Caco-2 (cell line): ENCODE measurements at regions not wholly inside any gene's neighbourhood (a gene's known extent, or its start where the extent isn't known, plus 50 kb on each side); places are given as distances from the start of the nearest gene placed in this dataset.

ENCODE experiments used
- BruUV-seq: library from RNA; stranded (reverse); fragments of 400-500 nt; replicated peaks from 2 replicates; lab custom pipeline; 2021; lab: Mats Ljungman, UMichigan
- CTCF ChIA-PET: fragments of 300-600 bp; sonication (Branson Sonifier 250); formaldehyde crosslinking; loops from one replicate; lab custom pipeline; 2022; ENCODE audit warnings: antibody characterized with exemption; lab: Charles Lee
- POLR2A ChIA-PET: fragments of 300-600 bp; sonication (Branson Sonifier 250); formaldehyde crosslinking; loops from one replicate; lab custom pipeline; 2022; ENCODE audit warnings: antibody characterized with exemption; lab: Charles Lee
- DNase-seq, 2 experiments: peaks; one replicate each; pipeline versions ENCODE4 v3.0.0 to v3.0.0-alpha.2; 2020 to 2022
- H3K27me3 ChIP-seq: replicated peaks from 2 replicates; pipeline ENCODE4 v1.6.0; 2011; ENCODE audit warnings: low read length; ENCODE audit not compliant: control insufficient read depth, insufficient read depth
- H3K36me3 ChIP-seq: 2 replicates; pipeline ENCODE4 v1.5.1; 2011; ENCODE audit warnings: low read length; ENCODE audit not compliant: control insufficient read depth, insufficient read depth
- H3K4me1 ChIP-seq: fragments of 250-450 bp; sonication (Bioruptor Pico); 2 replicates; pipeline ENCODE4 v1.5.1; 2020; ENCODE audit warnings: mild to moderate bottlenecking
- H3K4me3 ChIP-seq: 2 replicates; pipeline ENCODE4 v1.5.1; 2011; ENCODE audit warnings: low read depth, mild to moderate bottlenecking, control low read depth, low read length
- H3K9me3 ChIP-seq: fragments of 250-450 bp; sonication (Bioruptor Pico); 2 replicates; pipeline ENCODE4 v1.5.1; 2020; ENCODE audit warnings: mild to moderate bottlenecking, moderate library complexity
- H3K27ac Mint-ChIP-seq: one replicate; pipeline ENCODE4 v1.8.0; 2022; ENCODE audit warnings: mixed read lengths; ENCODE audit not compliant: unreplicated experiment
- H3K27me3 Mint-ChIP-seq: one replicate; pipeline ENCODE4 v1.8.0; 2022; ENCODE audit warnings: mixed read lengths; ENCODE audit not compliant: insufficient read depth, unreplicated experiment
- H3K36me3 Mint-ChIP-seq: one replicate; pipeline ENCODE4 v1.8.0; 2022; ENCODE audit warnings: mild to moderate bottlenecking, mixed read lengths; ENCODE audit not compliant: insufficient read depth, unreplicated experiment
- H3K4me1 Mint-ChIP-seq: one replicate; pipeline ENCODE4 v1.8.0; 2022; ENCODE audit warnings: low read depth, mixed read lengths; ENCODE audit not compliant: unreplicated experiment
- H3K4me3 Mint-ChIP-seq: one replicate; pipeline ENCODE4 v1.8.0; 2022; ENCODE audit warnings: mild to moderate bottlenecking, moderate library complexity, mixed read lengths; ENCODE audit not compliant: unreplicated experiment
- H3K9me3 Mint-ChIP-seq: one replicate; pipeline ENCODE4 v1.8.0; 2022; ENCODE audit warnings: mixed read lengths; ENCODE audit not compliant: unreplicated experiment
- intact Hi-C: fragments of 100-400 bp; cut with micrococcal nuclease; formaldehyde crosslinking; loops from one replicate; pipeline ENCODE4 v1.10.0; 2022; ENCODE audit not compliant: unreplicated experiment
- TF ChIP-seq, protein P1 (sequence below), 2 experiments: fragments of 200-600 bp in 1 of 2; IDR thresholded peaks; 1 replicate in 1 of 2; 2 replicates in 1 of 2; pipeline versions ENCODE4 v1.5.1 to v1.8.0; 2011 to 2022; ENCODE audit warnings: antibody characterized with exemption in 1 of 2, control low read depth in 1 of 2, inconsistent platforms in 1 of 2, low read depth in 1 of 2, low read length in 1 of 2, mild to moderate bottlenecking in 1 of 2, moderate library complexity in 1 of 2; ENCODE audit not compliant: insufficient read depth in 1 of 2, severe bottlenecking in 1 of 2, unreplicated experiment in 1 of 2

DNA sequence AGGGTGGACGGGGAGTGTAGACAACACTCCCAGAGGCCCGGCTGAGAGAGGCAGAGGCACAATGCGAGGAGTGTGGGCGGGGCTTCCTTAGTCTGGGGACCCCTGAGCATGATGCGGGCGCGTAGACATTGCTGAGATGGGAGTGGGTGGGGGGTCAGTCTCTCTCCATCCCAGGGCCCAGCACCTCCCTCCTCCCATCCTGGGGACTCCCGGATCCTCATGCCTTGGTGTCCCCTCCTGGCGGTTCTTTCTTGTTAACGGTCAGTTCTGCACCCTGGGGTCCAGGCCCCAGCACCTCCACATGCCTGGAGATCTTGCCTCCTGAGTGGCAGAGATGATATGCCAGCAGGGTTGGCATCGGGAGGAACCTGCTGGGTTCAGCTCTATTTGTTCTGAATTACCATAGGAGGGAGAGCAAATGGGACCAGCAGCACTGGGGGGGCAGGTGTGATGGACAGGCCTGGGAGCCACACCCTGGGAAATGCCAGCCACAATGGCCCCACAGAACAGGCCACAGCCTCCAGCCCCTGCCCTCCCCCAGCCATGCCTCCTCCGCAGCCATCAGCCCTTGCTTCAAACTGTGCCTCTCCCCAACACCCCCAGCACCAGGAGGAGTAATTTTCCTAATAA is 55.7 kb downstream of the RTL6 start:
- H3K4me3 Mint-ChIP-seq = no peak overlapping the region
- Histone ChIP-seq H3K9me3 (no peaks in the 10 kb centered on the region), H3K4me3 (no peak overlapping the region), H3K36me3 (no peaks in the 10 kb centered on the region), H3K27me3 (no peaks in the 10 kb centered on the region), H3K4me1 (no peaks in the 10 kb centered on the region)
- ChIA-PET POLR2A (no interaction called here), CTCF (no interaction called here)
- H3K36me3 Mint-ChIP-seq = no peaks in the 10 kb centered on the region
- no peaks in the 10 kb centered on the region for H3K4me1 Mint-ChIP-seq
- TF ChIP-seq, protein P1, sequence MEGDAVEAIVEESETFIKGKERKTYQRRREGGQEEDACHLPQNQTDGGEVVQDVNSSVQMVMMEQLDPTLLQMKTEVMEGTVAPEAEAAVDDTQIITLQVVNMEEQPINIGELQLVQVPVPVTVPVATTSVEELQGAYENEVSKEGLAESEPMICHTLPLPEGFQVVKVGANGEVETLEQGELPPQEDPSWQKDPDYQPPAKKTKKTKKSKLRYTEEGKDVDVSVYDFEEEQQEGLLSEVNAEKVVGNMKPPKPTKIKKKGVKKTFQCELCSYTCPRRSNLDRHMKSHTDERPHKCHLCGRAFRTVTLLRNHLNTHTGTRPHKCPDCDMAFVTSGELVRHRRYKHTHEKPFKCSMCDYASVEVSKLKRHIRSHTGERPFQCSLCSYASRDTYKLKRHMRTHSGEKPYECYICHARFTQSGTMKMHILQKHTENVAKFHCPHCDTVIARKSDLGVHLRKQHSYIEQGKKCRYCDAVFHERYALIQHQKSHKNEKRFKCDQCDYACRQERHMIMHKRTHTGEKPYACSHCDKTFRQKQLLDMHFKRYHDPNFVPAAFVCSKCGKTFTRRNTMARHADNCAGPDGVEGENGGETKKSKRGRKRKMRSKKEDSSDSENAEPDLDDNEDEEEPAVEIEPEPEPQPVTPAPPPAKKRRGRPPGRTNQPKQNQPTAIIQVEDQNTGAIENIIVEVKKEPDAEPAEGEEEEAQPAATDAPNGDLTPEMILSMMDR (IDR thresholded peaks at IDR 0.05; ENCODE audit: insufficient read depth in 1 of 2, low read depth in 1 of 2, low read length in 1 of 2, severe bottlenecking in 1 of 2, unreplicated experiment in 1 of 2) = no peak
- peaks cover 2% of the 10 kb centered on the region for H3K27me3 Mint-ChIP-seq
- BruUV-seq = no TSS peak
- H3K9me3 Mint-ChIP-seq = no peaks in the 10 kb centered on the region
- no peak overlapping the region for H3K27ac Mint-ChIP-seq
- no peak for DNase-seq
- intact Hi-C loops = loop anchor here (10.0 kb wide), 1 partner anchor 78 kb away; no protein-coding TSS in a partner anchor

DNA sequence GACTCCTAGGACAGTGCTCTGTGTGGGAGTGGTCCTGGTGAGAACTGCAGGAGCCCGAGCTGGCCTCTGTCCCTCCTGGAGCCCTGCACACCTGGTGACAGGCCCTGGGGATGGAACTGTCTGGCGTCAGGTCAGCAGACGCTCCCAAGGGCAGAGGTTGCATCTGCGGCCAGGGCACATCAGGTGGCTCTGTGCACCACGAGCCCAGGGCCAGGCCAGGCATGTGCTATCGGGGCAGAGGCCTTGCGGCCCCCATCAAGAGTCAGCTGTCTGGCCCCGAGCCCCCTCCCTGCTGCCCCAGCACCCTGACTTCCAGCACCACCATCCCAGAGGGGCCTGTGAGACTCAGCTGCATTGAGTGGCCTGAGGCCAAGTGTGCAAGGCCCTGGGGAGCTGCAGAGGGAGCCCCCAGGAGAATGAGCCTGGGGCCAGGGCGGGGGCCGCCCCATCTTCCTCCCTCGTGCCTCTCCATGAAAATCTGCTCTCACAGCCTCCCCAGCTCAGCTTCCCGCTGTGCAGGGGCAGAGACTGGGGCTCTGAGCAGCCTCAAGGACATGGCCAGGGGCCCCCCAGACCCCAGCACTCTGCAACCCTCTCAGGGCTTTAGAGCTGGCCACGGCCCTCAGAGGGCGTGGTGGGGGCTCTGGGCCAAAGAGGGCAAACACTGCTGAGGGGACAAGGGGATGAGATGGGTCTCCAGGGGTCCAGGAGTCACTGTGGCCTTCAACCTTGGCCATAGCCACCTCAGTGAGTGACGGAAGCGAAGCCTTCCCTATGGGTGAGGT is 56.4 kb downstream of the RTL6 start:
- POLR2A ChIA-PET = no interaction called here
- no TSS peak for BruUV-seq
- Mint-ChIP-seq H3K4me1 (no peaks in the 10 kb centered on the region), H3K27me3 (peaks cover 2% of the 10 kb centered on the region), H3K27ac (no peak overlapping the region), H3K9me3 (no peaks in the 10 kb centered on the region), H3K36me3 (no peaks in the 10 kb centered on the region), H3K4me3 (no peak overlapping the region)
- no peak overlapping the region for H3K4me3 ChIP-seq
- H3K36me3 ChIP-seq = no peaks in the 10 kb centered on the region
- CTCF ChIA-PET = no interaction called here
- no peak for DNase-seq
- no peaks in the 10 kb centered on the region for H3K4me1 ChIP-seq
- intact Hi-C loops = loop anchor here (10.0 kb wide), 1 partner anchor 77 kb away; no protein-coding TSS in a partner anchor
- H3K9me3 ChIP-seq = no peaks in the 10 kb centered on the region
- TF ChIP-seq, protein P1 (IDR thresholded peaks at IDR 0.05; ENCODE audit: insufficient read depth in 1 of 2, low read depth in 1 of 2, low read length in 1 of 2, severe bottlenecking in 1 of 2, unreplicated experiment in 1 of 2) = no peak
- H3K27me3 ChIP-seq = no peaks in the 10 kb centered on the region

DNA sequence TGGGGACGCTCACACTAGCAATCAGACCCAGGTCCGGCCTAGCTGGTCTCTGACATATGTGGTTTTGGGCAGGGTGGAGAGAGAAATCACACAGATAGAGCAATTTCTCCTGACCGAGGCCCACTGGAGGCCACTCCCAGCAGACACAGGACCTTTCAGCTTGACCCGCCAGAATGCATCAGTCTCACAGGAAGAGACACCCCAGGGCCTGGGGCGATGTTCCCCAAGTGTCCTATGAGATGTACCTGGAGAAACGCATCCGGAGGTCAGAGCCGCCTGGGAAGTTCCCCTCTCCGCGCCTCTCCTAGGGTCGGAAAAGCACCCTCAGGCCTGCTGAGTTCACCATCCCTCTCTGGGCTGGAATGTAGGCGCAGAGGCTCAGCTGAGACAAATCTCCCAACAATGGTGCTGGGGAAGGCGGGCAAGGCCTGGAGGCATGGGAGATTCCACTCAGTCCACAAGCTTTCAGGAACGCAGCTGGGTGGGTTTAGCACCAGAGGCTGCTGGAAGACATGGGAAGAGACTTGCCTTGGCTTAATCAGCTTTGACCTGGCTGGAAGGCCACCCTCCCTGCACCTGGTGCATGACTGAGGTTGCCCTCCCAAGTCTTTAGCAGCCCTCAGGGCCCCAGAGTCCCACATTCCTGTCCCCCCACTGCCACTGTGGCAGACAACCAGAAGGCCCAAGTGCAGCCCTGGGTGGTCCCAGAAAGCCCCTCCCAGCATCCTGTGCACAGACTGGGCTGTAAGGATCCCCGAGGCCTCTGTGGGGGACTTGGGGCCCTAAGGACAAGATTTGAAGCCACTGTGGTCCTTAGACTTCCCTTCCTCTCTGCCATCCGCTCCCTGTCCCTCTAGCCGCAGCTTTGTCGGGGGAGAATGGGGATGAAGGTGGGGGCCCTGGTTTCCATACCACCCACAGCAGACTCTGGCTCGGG is 57.5 kb downstream of the RTL6 start:
- Mint-ChIP-seq H3K27me3 (no peaks in the 10 kb centered on the region), H3K4me3 (no peak overlapping the region), H3K27ac (peak overlapping the region; percentile 44), H3K4me1 (no peaks in the 10 kb centered on the region), H3K9me3 (no peaks in the 10 kb centered on the region), H3K36me3 (no peaks in the 10 kb centered on the region)
- Histone ChIP-seq H3K36me3 (no peaks in the 10 kb centered on the region), H3K4me3 (no peak overlapping the region), H3K27me3 (no peaks in the 10 kb centered on the region), H3K9me3 (no peaks in the 10 kb centered on the region), H3K4me1 (no peaks in the 10 kb centered on the region)
- DNase-seq = peak in 1 of 2 experiments; percentile 59
- BruUV-seq = no TSS peak
- CTCF ChIA-PET = interaction anchor here (0.5 kb wide), 1 partner anchor 279 kb away, joined by 5 read pairs; no protein-coding TSS in a partner anchor
- POLR2A ChIA-PET = no interaction called here
- intact Hi-C loops = loop anchor here (10.0 kb wide), 1 partner anchor 76 kb away; no protein-coding TSS in a partner anchor
- TF ChIP-seq, protein P1 (IDR thresholded peaks at IDR 0.05; ENCODE audit: insufficient read depth in 1 of 2, low read depth in 1 of 2, low read length in 1 of 2, severe bottlenecking in 1 of 2, unreplicated experiment in 1 of 2) = no peak
